ENCODE measurements at regions not wholly inside any gene's neighbourhood (a gene's known extent, or its start where the extent isn't known, plus 50 kb on each side); places are given as distances from the start of the nearest gene placed in this dataset.

- no peak for TF ChIP-seq CTCF (conservative IDR thresholded peaks at IDR 0.05)
- no peaks in the 10 kb centered on the region for H3K4me1 Mint-ChIP-seq
These were observed 108.8 kb downstream of the EFHB start for GRCh38 chr3:19825193-19825592.

GRCh38 chr3:19822805-19823204, 111.2 kb downstream of the EFHB start:
- 94 to 96% methylated on average over 3 to 4 of the region's 4 CpGs for WGBS, 2 experiments (ENCODE audit: insufficient coverage in 1 of 2, insufficient read length in 1 of 2)
- H3K27ac Mint-ChIP-seq: no peak overlapping the region

More at GRCh38 chr3:19825193-19825592, 108.8 kb downstream of the EFHB start:
- Mint-ChIP-seq H3K4me3 (no peak overlapping the region), H3K27ac (no peak overlapping the region), H3K36me3 (ENCODE audit: low read depth) (no peaks in the 10 kb centered on the region), H3K9me3 (no peaks in the 10 kb centered on the region), H3K27me3 (ENCODE audit: insufficient read depth) (no peaks in the 10 kb centered on the region)
- Histone ChIP-seq H3K27me3 (ENCODE audit: control insufficient read depth, insufficient read depth, low read length, poor library complexity, severe bottlenecking) (no peaks in the 10 kb centered on the region), H3K4me1 (ENCODE audit: control insufficient read depth, insufficient read depth, low read length) (no peaks in the 10 kb centered on the region), H3K9ac (ENCODE audit: extremely low read depth, low read length, poor library complexity, severe bottlenecking) (no peak overlapping the region), H3K4me3 (ENCODE audit: low read length) (no peak overlapping the region), H3K36me3 (ENCODE audit: control insufficient read depth, insufficient read depth, low read length) (no peaks in the 10 kb centered on the region), H3K9me3 (ENCODE audit: control insufficient read depth, low read length) (no peaks in the 10 kb centered on the region), H3K27ac (ENCODE audit: low read depth, low read length) (no peak overlapping the region)
- WGBS, 2 experiments (ENCODE audit: insufficient coverage in 1 of 2, insufficient read length in 1 of 2): 95 to 100% methylated on average over 1 of the region's 1 CpG
- DNase-seq: no peak

GRCh38 chr3:19816631-19817030, 117.4 kb downstream of the EFHB start:
- Mint-ChIP-seq H3K4me3 (no peak overlapping the region), H3K27me3 (ENCODE audit: insufficient read depth) (peaks cover 15% of the 10 kb centered on the region), H3K9me3 (no peaks in the 10 kb centered on the region), H3K36me3 (ENCODE audit: low read depth) (no peaks in the 10 kb centered on the region), H3K27ac (no peak overlapping the region), H3K4me1 (no peaks in the 10 kb centered on the region)
- DNase-seq: no peak
- no peak overlapping the region for H3K9ac ChIP-seq (ENCODE audit: extremely low read depth, low read length, poor library complexity, severe bottlenecking)
- no peak overlapping the region for H3K4me3 ChIP-seq (ENCODE audit: low read length)
- no peak overlapping the region for H3K27ac ChIP-seq (ENCODE audit: low read depth, low read length)
- H3K36me3 ChIP-seq (ENCODE audit: control insufficient read depth, insufficient read depth, low read length): no peaks in the 10 kb centered on the region
- H3K4me1 ChIP-seq (ENCODE audit: control insufficient read depth, insufficient read depth, low read length): no peaks in the 10 kb centered on the region
- no peaks in the 10 kb centered on the region for H3K9me3 ChIP-seq (ENCODE audit: control insufficient read depth, low read length)
- H3K27me3 ChIP-seq (ENCODE audit: control insufficient read depth, insufficient read depth, low read length, poor library complexity, severe bottlenecking): peaks cover 14% of the 10 kb centered on the region
- WGBS, 2 experiments (ENCODE audit: insufficient coverage in 1 of 2, insufficient read length in 1 of 2): 86% methylated on average over 1 of the region's 1 CpG; no CpG with 5 or more reads in 1 of the 2 experiments
- no peak for TF ChIP-seq CTCF (conservative IDR thresholded peaks at IDR 0.05)

More at GRCh38 chr3:19822805-19823204, 111.2 kb downstream of the EFHB start:
- Mint-ChIP-seq H3K9me3 (no peaks in the 10 kb centered on the region), H3K4me1 (no peaks in the 10 kb centered on the region), H3K36me3 (ENCODE audit: low read depth) (no peaks in the 10 kb centered on the region), H3K4me3 (no peak overlapping the region), H3K27me3 (ENCODE audit: insufficient read depth) (no peaks in the 10 kb centered on the region)
- no peak overlapping the region for H3K27ac ChIP-seq (ENCODE audit: low read depth, low read length)
- no peaks in the 10 kb centered on the region for H3K4me1 ChIP-seq (ENCODE audit: control insufficient read depth, insufficient read depth, low read length)
- DNase-seq: no peak
- TF ChIP-seq CTCF (conservative IDR thresholded peaks at IDR 0.05): no peak
- H3K27me3 ChIP-seq (ENCODE audit: control insufficient read depth, insufficient read depth, low read length, poor library complexity, severe bottlenecking): no peaks in the 10 kb centered on the region
- H3K36me3 ChIP-seq (ENCODE audit: control insufficient read depth, insufficient read depth, low read length): no peaks in the 10 kb centered on the region
- H3K9ac ChIP-seq (ENCODE audit: extremely low read depth, low read length, poor library complexity, severe bottlenecking): no peak overlapping the region
- H3K9me3 ChIP-seq (ENCODE audit: control insufficient read depth, low read length): no peaks in the 10 kb centered on the region
- no peak overlapping the region for H3K4me3 ChIP-seq (ENCODE audit: low read length)

Measured in endodermal cell (in vitro differentiated cells).